Esophagus muscularis mucosa (tissue), 4 donors: ENCODE measurements at regions not wholly inside any gene's neighbourhood (a gene's known extent, or its start where the extent isn't known, plus 50 kb on each side); places are given as distances from the start of the nearest gene placed in this dataset.

Experiments
- DNase-seq: peaks from one replicate; pipeline ENCODE4 v3.0.0-alpha.2; 2017; ENCODE audit errors: extremely low spot score
- H3K27ac ChIP-seq, 4 donors: fragments of 200-600 bp; sonication (generic); replicated peaks in 1 of 4; 1 replicate in 3 of 4; 2 replicates in 1 of 4; pipeline ENCODE4 v1.5.1; 2016 to 2019; ENCODE audit warnings: mild to moderate bottlenecking in 1 of 4
- H3K27me3 ChIP-seq, 4 donors: fragments of 200-600 bp; sonication (generic); one replicate each; pipeline versions ENCODE4 v1.5.1 to v1.6.0; 2016 to 2019
- H3K36me3 ChIP-seq, 4 donors: fragments of 200-600 bp; sonication (generic); one replicate each; pipeline ENCODE4 v1.5.1; 2016 to 2019
- H3K4me1 ChIP-seq, 4 donors: fragments of 200-600 bp; sonication (generic); one replicate each; pipeline ENCODE4 v1.5.1; 2016 to 2019
- H3K4me3 ChIP-seq, 4 donors: fragments of 200-600 bp; sonication (generic); 1 replicate in 2 of 4; 2 replicates in 2 of 4; pipeline ENCODE4 v1.5.1; 2016 to 2019; ENCODE audit warnings: mild to moderate bottlenecking in 4 of 4, moderate library complexity in 1 of 4
- H3K9me3 ChIP-seq, 4 donors: fragments of 200-600 bp; sonication (generic); 1 replicate in 3 of 4; 2 replicates in 1 of 4; pipeline ENCODE4 v1.5.1; 2016 to 2019
- CTCF ChIP-seq, 3 experiments: fragments of 200-600 bp in 2 of 3; fragments of 450-650 bp in 1 of 3; sonication (generic) in 2 of 3; IDR thresholded peaks; one replicate each; pipeline ENCODE4 v1.5.1; 2017 to 2019; ENCODE audit warnings: antibody characterized with exemption in 3 of 3, mild to moderate bottlenecking in 2 of 3, moderate library complexity in 1 of 3
- EP300 ChIP-seq: sonication (generic); formaldehyde crosslinking; IDR thresholded peaks from one replicate; pipeline ENCODE4 v1.6.1; 2017; ENCODE audit warnings: antibody characterized with exemption
- POLR2A ChIP-seq: fragments of 450-650 bp; IDR thresholded peaks from one replicate; pipeline ENCODE4 v1.6.1; 2017; ENCODE audit warnings: antibody characterized with exemption, moderate library complexity, mild to moderate bottlenecking, low read depth
- POLR2AphosphoS5 ChIP-seq, 2 donors: sonication (generic); formaldehyde crosslinking; IDR thresholded peaks; one replicate each; pipeline ENCODE4 v1.6.1; 2017; ENCODE audit warnings: antibody characterized with exemption in 2 of 2
- WGBS: methylation state at CpG from one replicate; pipeline ENCODE4 v1.1.5; 2018; 5-methylcytosine and 5-hydroxymethylcytosine counted together
- intact Hi-C: fragments of 100-400 bp; cut with DNase I; formaldehyde crosslinking; loops from one replicate; pipeline ENCODE4 v1.15.1; 2023

- H3K4me1 ChIP-seq = no peaks in the 10 kb centered on the region
- no peak for TF ChIP-seq CTCF (IDR thresholded peaks at IDR 0.05)
- no peak for TF ChIP-seq POLR2A
- TF ChIP-seq POLR2AphosphoS5 (IDR thresholded peaks at IDR 0.05) = no peak
- no peak for TF ChIP-seq EP300
- intact Hi-C loops = no loop called here
- no peaks in the 10 kb centered on the region for H3K36me3 ChIP-seq
- H3K9me3 ChIP-seq = no peaks in the 10 kb centered on the region
- H3K27ac ChIP-seq = no peak overlapping the region
- H3K4me3 ChIP-seq = no peak overlapping the region
- DNase-seq = no peak
- no peaks in the 10 kb centered on the region for H3K27me3 ChIP-seq
Measured at GRCh38 chr7:13161125-13161524, 473.7 kb downstream of the ARL4A start.

GRCh38 chr7:13165854-13166253 lies 478.4 kb downstream of the ARL4A start:
- DNase-seq = no peak
- no peak overlapping the region for H3K27ac ChIP-seq
- no peaks in the 10 kb centered on the region for H3K27me3 ChIP-seq
- intact Hi-C loops = no loop called here
- no peak for TF ChIP-seq EP300
- TF ChIP-seq POLR2A = no peak
- no peaks in the 10 kb centered on the region for H3K36me3 ChIP-seq
- WGBS = 67% methylated on average over 4 of the region's 4 CpGs
- H3K4me3 ChIP-seq = no peak overlapping the region
- no peaks in the 10 kb centered on the region for H3K4me1 ChIP-seq
- no peaks in the 10 kb centered on the region for H3K9me3 ChIP-seq

GRCh38 chr7:13166801-13167200 lies 479.4 kb downstream of the ARL4A start:
- no peaks in the 10 kb centered on the region for H3K4me1 ChIP-seq
- TF ChIP-seq EP300 = no peak
- no peak for TF ChIP-seq CTCF (IDR thresholded peaks at IDR 0.05)
- TF ChIP-seq POLR2AphosphoS5 (IDR thresholded peaks at IDR 0.05) = no peak
- TF ChIP-seq POLR2A = no peak
- H3K27me3 ChIP-seq = no peaks in the 10 kb centered on the region
- H3K27ac ChIP-seq = no peak overlapping the region
- H3K9me3 ChIP-seq = no peaks in the 10 kb centered on the region
- intact Hi-C loops = no loop called here
- WGBS = 83% methylated on average over 1 of the region's 1 CpG
- no peaks in the 10 kb centered on the region for H3K36me3 ChIP-seq
- DNase-seq = no peak
- H3K4me3 ChIP-seq = no peak overlapping the region

- Histone ChIP-seq H3K36me3 (no peaks in the 10 kb centered on the region), H3K27ac (no peak overlapping the region), H3K9me3 (no peaks in the 10 kb centered on the region), H3K4me1 (no peaks in the 10 kb centered on the region), H3K27me3 (no peaks in the 10 kb centered on the region), H3K4me3 (no peak overlapping the region)
- no peak for DNase-seq
- TF ChIP-seq POLR2A (no peak), POLR2AphosphoS5 (IDR thresholded peaks at IDR 0.05) (no peak), EP300 (no peak), CTCF (IDR thresholded peaks at IDR 0.05) (no peak)
- WGBS = 53% methylated on average over 3 of the region's 3 CpGs
- intact Hi-C loops = no loop called here
Measured at GRCh38 chr7:13169356-13169755, 481.9 kb downstream of the ARL4A start.

- intact Hi-C loops = no loop called here
Measured at GRCh38 chr7:13174991-13175390, 487.6 kb downstream of the ARL4A start.

More at GRCh38 chr7:13174991-13175390, 487.6 kb downstream of the ARL4A start:
- no peak for DNase-seq
- H3K27ac ChIP-seq = no peak overlapping the region
- H3K9me3 ChIP-seq = no peaks in the 10 kb centered on the region
- H3K27me3 ChIP-seq = no peaks in the 10 kb centered on the region
- WGBS = 77% methylated on average over 1 of the region's 1 CpG
- TF ChIP-seq POLR2AphosphoS5 (IDR thresholded peaks at IDR 0.05) (no peak), CTCF (IDR thresholded peaks at IDR 0.05) (no peak), POLR2A (no peak), EP300 (no peak)
- peaks cover 0 to 1% (median 0%) of the 10 kb centered on the region in 4 donors for H3K4me1 ChIP-seq
- no peaks in the 10 kb centered on the region for H3K36me3 ChIP-seq
- H3K4me3 ChIP-seq = no peak overlapping the region
